Stomach (tissue), 8 donors: ENCODE measurements at regions not wholly inside any gene's neighbourhood (a gene's known extent, or its start where the extent isn't known, plus 50 kb on each side); places are given as distances from the start of the nearest gene placed in this dataset.

Experiments used
- DNase-seq, 2 donors: peaks; one replicate each; pipeline versions ENCODE4 v3.0.0 to v3.0.0-alpha.2; 2013 to 2019
- H3K27ac ChIP-seq, 5 donors: fragments of 200-600 bp in 4 of 5; sonication (generic) in 4 of 5; one replicate each; pipeline ENCODE4 v1.5.1; 2013 to 2019; ENCODE audit warnings: mild to moderate bottlenecking in 1 of 5, moderate library complexity in 1 of 5
- H3K27me3 ChIP-seq, 3 donors: fragments of 200-600 bp; sonication (generic); one replicate each; pipeline ENCODE4 v1.5.1; 2017 to 2019; ENCODE audit warnings: mixed run types in 1 of 3
- H3K36me3 ChIP-seq, 4 donors: fragments of 200-600 bp; sonication (generic); 1 replicate in 3 of 4; 2 replicates in 1 of 4; pipeline ENCODE4 v1.5.1; 2016 to 2019
- H3K4me1 ChIP-seq, 4 donors: fragments of 200-600 bp; sonication (generic); one replicate each; pipeline ENCODE4 v1.5.1; 2016 to 2019
- H3K4me3 ChIP-seq, 4 donors: fragments of 200-600 bp; sonication (generic) in 3 of 4; one replicate each; pipeline ENCODE4 v1.5.1; 2016 to 2019; ENCODE audit warnings: mild to moderate bottlenecking in 1 of 4
- H3K9me3 ChIP-seq, 4 donors: fragments of 200-600 bp; sonication (generic); one replicate each; pipeline ENCODE4 v1.5.1; 2016 to 2019
- EP300 ChIP-seq: sonication (generic); formaldehyde crosslinking; IDR thresholded peaks from one replicate; pipeline ENCODE4 v1.6.1; 2017; ENCODE audit warnings: antibody characterized with exemption
- POLR2A ChIP-seq, 4 donors: fragments of 450-650 bp; IDR thresholded peaks; one replicate each; pipeline ENCODE4 v1.6.1; 2016; ENCODE audit warnings: antibody characterized with exemption in 4 of 4, control low read depth in 2 of 4, mild to moderate bottlenecking in 1 of 4, moderate library complexity in 1 of 4
- POLR2AphosphoS5 ChIP-seq, 3 donors: sonication (generic); formaldehyde crosslinking; IDR thresholded peaks; one replicate each; pipeline ENCODE4 v1.6.1; 2016; ENCODE audit warnings: antibody characterized with exemption in 3 of 3
- WGBS, 5 donors: extraction: QIAGEN DNeasy Blood & Tissue Kit in 3 of 5; methylation state at CpG; one replicate each; pipeline versions ENCODE4 v1.1.5 to v1.1.7; 2013 to 2018; 5-methylcytosine and 5-hydroxymethylcytosine counted together
- intact Hi-C: fragments of 100-400 bp; cut with DNase I; formaldehyde crosslinking; loops from one replicate; pipeline ENCODE4 v1.15.1; 2023; ENCODE audit warnings: low total_unique reads
- TF ChIP-seq, protein P1 (sequence below), 7 experiments: fragments of 450-650 bp in 4 of 7; fragments of 200-600 bp in 3 of 7; sonication (generic) in 3 of 7; IDR thresholded peaks; one replicate each; pipeline ENCODE4 v1.5.1; 2016 to 2019; ENCODE audit warnings: antibody characterized with exemption in 7 of 7, control low read depth in 2 of 7, mild to moderate bottlenecking in 1 of 7
- donor health status: healthy with polysubstance abuse.
- donor health status: Bipolar disorder and iron deficiency.
- donor health status: healthy.

DNA sequence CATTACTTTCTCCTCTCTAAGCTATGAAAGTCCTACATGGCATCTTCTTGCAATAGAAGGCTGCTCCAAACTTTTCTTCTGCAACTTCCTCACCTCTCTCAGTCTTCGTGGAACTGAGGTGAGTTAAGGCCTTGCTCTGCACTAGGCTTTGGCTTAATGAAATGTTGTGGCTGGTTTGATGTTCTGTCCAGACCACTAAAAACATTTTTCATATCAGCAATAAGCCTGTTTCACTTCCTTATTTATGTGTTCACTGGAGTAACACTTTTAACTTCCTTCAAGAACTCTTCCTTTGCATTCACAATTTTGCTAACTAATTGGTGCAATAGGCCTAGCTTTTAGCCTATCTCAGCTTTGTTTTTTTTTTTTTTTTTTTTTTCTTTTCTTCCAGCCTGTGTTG lies 335.3 kb upstream of the NECTIN3 start:
- Histone ChIP-seq H3K9me3 (no peaks in the 10 kb centered on the region), H3K27me3 (no peaks in the 10 kb centered on the region), H3K4me1 (peaks cover 0 to 6% (median 0%) of the 10 kb centered on the region in 4 donors), H3K27ac (no peak overlapping the region), H3K36me3 (no peaks in the 10 kb centered on the region), H3K4me3 (no peak overlapping the region)
- 37 to 53% (median 50%) methylated on average over 1 of the region's 1 CpG for WGBS, 5 donors
- DNase-seq: no peak
- intact Hi-C loops: no loop called here
- TF ChIP-seq, protein P1, sequence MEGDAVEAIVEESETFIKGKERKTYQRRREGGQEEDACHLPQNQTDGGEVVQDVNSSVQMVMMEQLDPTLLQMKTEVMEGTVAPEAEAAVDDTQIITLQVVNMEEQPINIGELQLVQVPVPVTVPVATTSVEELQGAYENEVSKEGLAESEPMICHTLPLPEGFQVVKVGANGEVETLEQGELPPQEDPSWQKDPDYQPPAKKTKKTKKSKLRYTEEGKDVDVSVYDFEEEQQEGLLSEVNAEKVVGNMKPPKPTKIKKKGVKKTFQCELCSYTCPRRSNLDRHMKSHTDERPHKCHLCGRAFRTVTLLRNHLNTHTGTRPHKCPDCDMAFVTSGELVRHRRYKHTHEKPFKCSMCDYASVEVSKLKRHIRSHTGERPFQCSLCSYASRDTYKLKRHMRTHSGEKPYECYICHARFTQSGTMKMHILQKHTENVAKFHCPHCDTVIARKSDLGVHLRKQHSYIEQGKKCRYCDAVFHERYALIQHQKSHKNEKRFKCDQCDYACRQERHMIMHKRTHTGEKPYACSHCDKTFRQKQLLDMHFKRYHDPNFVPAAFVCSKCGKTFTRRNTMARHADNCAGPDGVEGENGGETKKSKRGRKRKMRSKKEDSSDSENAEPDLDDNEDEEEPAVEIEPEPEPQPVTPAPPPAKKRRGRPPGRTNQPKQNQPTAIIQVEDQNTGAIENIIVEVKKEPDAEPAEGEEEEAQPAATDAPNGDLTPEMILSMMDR (IDR thresholded peaks at IDR 0.05): no peak
- TF ChIP-seq EP300 (no peak), POLR2A (IDR thresholded peaks at IDR 0.05) (no peak), POLR2AphosphoS5 (IDR thresholded peaks at IDR 0.05) (no peak)

GRCh38 chr3:110738531-110738930 lies 333.1 kb upstream of the NECTIN3 start:
- 76 to 88% (median 86%) methylated on average over 1 of the region's 1 CpG for WGBS, 5 donors
- no peak for DNase-seq
- H3K4me3 ChIP-seq: no peak overlapping the region
- no peaks in the 10 kb centered on the region for H3K9me3 ChIP-seq
- intact Hi-C loops: no loop called here
- H3K4me1 ChIP-seq: peaks cover 5 to 12% (median 8%) of the 10 kb centered on the region in 4 donors
- TF ChIP-seq POLR2AphosphoS5 (IDR thresholded peaks at IDR 0.05) (no peak), EP300 (no peak), POLR2A (IDR thresholded peaks at IDR 0.05) (no peak)
- TF ChIP-seq, protein P1 (IDR thresholded peaks at IDR 0.05): no peak
- H3K36me3 ChIP-seq: no peaks in the 10 kb centered on the region
- H3K27me3 ChIP-seq: no peaks in the 10 kb centered on the region
- no peak overlapping the region for H3K27ac ChIP-seq

DNA sequence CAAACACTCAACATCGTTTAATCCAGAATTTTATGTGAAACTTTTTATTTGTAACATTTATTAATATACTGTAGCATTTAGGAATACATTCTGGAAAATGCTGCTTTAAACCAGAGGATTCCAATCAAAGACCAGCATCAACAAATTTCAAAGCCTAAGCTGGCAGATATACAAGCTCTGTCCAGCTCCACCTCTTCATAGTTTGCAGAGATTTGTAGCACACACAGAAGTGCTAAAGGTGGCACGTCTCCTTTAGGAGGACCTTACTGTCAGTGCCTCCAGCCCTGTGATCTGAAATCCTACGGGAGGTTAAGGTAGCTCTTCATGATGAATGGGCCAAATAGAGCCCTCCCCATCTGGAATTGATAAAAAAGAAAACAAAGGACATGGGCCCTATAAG lies 329.7 kb upstream of the NECTIN3 start:
- intact Hi-C loops: no loop called here
- no peak for DNase-seq
- H3K4me1 ChIP-seq: peaks cover 5 to 12% (median 10%) of the 10 kb centered on the region in 4 donors
- H3K9me3 ChIP-seq: peaks cover 0 to 7% (median 2%) of the 10 kb centered on the region in 4 donors
- 18 to 38% (median 36%) methylated on average over 3 of the region's 3 CpGs for WGBS, 5 donors
- H3K27ac ChIP-seq: peak overlapping the region in 1 of 5 donors; percentile 45
- no peak overlapping the region for H3K4me3 ChIP-seq
- H3K27me3 ChIP-seq: no peaks in the 10 kb centered on the region
- H3K36me3 ChIP-seq: no peaks in the 10 kb centered on the region
- TF ChIP-seq POLR2A (IDR thresholded peaks at IDR 0.05): no peak

- peak overlapping the region in 4 of 5 donors; percentile 54 to 77 (median 63) for H3K27ac ChIP-seq
- intact Hi-C loops: no loop called here
These were observed 328.4 kb upstream of the NECTIN3 start for GRCh38 chr3:110743202-110743601.

GRCh38 chr3:110743984-110744383 lies 327.6 kb upstream of the NECTIN3 start:
- TF ChIP-seq, protein P1 (IDR thresholded peaks at IDR 0.05): no peak
- TF ChIP-seq EP300 (no peak), POLR2AphosphoS5 (IDR thresholded peaks at IDR 0.05) (no peak), POLR2A (IDR thresholded peaks at IDR 0.05) (no peak)
- peak in 1 of 2 donors; percentile 32 for DNase-seq
- Histone ChIP-seq H3K4me1 (peaks cover 5 to 12% (median 10%) of the 10 kb centered on the region in 4 donors), H3K27me3 (no peaks in the 10 kb centered on the region), H3K9me3 (peaks cover 0 to 7% (median 2%) of the 10 kb centered on the region in 4 donors), H3K36me3 (no peaks in the 10 kb centered on the region), H3K4me3 (no peak overlapping the region), H3K27ac (peak overlapping the region in 4 of 5 donors; percentile 54 to 77 (median 63))
- intact Hi-C loops: no loop called here

More at GRCh38 chr3:110743202-110743601, 328.4 kb upstream of the NECTIN3 start:
- H3K36me3 ChIP-seq: no peaks in the 10 kb centered on the region
- H3K4me3 ChIP-seq: no peak overlapping the region
- H3K4me1 ChIP-seq: peaks cover 5 to 12% (median 10%) of the 10 kb centered on the region in 4 donors
- H3K9me3 ChIP-seq: peaks cover 0 to 7% (median 2%) of the 10 kb centered on the region in 4 donors
- TF ChIP-seq POLR2A (IDR thresholded peaks at IDR 0.05) (no peak), POLR2AphosphoS5 (IDR thresholded peaks at IDR 0.05) (peak in 2 of 3 donors; percentile 2 to 44), EP300 (no peak)
- TF ChIP-seq, protein P1 (IDR thresholded peaks at IDR 0.05): no peak
- H3K27me3 ChIP-seq: no peaks in the 10 kb centered on the region
- 10 to 29% (median 20%) methylated on average over 1 of the region's 1 CpG for WGBS, 5 donors
- peak in 1 of 2 donors; percentile 85 for DNase-seq
